HG02678 (cell line): ENCODE measurements at regions not wholly inside any gene's neighbourhood (a gene's known extent, or its start where the extent isn't known, plus 50 kb on each side); places are given as distances from the start of the nearest gene placed in this dataset.

Experiments
- ATAC-seq: cut with Tn5 transposase; IDR thresholded peaks from one replicate; pipeline ENCODE4 v1.9.1; 2021; ENCODE audit warnings: mild to moderate bottlenecking, moderate library complexity; ENCODE audit not compliant: unreplicated experiment

DNA sequence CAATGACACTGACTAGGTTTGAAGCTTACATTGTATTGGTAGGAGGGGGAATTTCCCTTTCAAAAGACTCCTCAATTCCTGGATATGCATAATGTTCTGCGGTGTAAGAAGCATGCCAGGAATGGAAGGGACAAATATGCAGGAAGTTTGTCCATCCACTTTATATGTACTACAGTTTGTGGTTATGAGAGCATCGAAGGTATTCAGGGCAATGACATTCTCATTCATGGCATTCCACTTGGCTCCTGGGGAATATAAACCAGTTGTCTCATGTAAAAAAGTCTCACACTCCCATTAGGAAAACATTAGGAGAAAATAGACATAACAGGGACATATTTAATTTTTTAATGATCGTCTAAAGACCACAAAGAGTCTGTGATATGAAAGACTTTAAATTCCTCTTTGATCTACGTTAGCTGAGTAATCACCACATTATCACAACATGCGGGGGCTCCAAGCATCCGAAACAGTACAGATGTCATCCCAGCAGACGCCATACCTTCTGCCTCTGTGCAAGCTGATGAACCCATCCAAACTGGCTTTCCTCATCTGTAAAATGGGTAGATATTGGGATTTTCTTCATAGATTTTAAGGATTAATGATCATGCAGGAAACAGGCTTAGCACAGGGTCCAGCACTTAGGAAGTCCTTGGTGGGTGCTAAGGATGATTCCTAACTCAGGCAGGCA lies 675.3 kb downstream of the INHBA start:
- ATAC-seq: no peak

GRCh38 chr7:41024126-41024525 lies 678.8 kb downstream of the INHBA start:
- ATAC-seq: no peak

- ATAC-seq: no peak
Observed at GRCh38 chr7:41020056-41020455, 682.8 kb downstream of the INHBA start.

GRCh38 chr7:41013117-41013516 lies 689.8 kb downstream of the INHBA start:
- ATAC-seq: no peak

DNA sequence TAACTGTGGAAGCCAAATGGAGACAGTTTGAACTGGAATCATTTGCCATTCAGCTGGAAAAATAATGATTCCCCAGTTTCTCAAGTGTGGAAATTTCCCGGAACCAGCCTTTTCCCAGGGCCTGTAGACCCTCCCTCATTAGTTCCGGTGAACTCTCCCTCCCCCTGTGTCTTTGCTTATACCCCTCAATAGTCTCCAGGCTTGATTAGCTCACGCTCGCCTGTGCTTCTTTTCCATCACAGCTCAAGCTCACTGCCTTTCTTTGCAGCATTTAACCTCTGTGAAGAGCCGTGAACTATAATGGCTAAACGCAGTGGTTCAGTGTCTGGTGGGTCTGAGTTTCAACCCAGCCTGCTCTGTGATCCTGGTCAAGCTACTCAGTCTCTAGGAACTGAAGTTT lies 690.8 kb downstream of the INHBA start:
- no peak for ATAC-seq

GRCh38 chr7:41010967-41011366 lies 691.9 kb downstream of the INHBA start:
- no peak for ATAC-seq

GRCh38 chr7:41010418-41010817 lies 692.5 kb downstream of the INHBA start:
- no peak for ATAC-seq

DNA sequence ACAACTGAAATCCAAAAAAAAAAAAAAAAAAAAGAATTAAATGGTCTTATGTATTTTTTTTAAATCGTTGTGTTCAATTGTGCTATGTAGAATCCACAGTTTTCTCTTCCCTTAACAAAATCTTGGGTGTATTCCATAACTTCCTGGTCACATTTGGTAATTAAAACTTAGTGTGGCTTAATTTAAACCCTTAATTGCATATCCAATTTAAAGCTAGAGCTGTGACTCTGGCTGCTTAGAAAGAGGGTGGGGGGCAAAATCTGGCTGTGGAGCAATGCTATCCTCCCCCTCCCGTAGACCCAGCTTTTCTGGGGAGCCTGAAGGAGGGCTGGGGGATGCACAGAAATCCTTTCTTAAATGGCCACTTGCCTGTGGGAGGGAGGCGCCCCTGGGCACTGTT lies 695.1 kb downstream of the INHBA start:
- no peak for ATAC-seq

DNA sequence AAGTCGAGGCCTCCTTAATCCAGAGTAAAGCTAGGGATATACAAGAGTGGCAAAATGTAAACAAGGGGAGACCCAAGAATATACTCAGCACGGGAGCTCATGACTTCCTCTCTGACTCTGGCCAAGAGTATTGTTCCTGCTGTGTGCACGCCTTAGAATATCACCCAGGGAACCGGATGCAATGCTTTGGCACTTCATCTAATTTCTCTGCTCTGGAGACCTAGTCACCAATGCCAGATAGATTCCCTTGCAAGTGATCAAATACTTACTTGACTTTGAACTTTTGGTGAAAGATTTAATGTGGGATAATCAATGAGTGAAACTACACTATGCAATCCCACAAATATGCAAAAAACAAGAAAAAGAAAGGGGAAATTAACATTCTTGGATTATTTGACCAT lies 695.5 kb downstream of the INHBA start:
- no peak for ATAC-seq

- no peak for ATAC-seq
Observed at GRCh38 chr7:41006306-41006995, 696.4 kb downstream of the INHBA start.

DNA sequence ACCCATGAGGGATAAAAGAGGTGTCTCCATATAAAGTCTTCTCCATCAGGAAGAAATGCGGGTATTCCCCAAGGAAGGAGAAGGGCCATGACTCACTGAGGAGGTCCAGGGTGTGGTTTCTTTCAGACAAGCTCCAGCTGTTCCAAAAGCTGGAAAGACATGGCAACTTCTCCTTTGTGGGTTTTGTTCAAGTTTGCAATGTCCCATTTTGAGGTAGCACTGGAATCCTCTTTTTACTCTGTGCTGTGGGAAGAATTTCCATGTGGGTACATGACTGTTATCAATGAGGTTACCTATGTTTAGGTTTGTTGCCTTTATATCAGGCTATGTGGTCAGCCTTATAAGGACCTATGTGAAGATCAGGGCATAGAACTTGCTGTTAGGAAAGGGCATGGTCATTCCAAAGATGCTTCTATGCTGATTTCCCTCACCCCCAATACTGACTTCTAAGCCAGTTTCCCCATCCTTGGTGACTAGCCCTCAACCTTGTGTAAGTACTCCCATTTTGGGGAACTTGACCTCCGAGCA lies 697.5 kb downstream of the INHBA start:
- no peak for ATAC-seq

DNA sequence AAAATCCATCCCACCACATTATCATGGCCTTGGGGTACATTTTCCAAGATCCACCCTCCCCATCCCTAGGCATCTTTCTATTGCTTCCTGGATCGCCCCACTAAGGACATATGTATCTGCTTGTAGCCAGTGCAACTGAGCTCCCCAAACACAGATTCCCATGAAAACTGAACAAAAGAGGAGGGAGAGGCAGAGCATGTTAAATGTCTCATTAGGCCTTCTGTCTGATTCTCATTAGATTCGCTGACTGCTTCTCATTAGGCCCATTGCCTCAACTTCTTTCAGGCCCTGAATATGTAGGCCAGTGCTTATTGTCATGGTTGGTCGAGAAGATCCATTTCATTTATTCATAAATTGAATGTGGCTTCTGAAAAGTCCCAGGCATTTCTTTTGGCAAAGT lies 698.9 kb downstream of the INHBA start:
- ATAC-seq: no peak

DNA sequence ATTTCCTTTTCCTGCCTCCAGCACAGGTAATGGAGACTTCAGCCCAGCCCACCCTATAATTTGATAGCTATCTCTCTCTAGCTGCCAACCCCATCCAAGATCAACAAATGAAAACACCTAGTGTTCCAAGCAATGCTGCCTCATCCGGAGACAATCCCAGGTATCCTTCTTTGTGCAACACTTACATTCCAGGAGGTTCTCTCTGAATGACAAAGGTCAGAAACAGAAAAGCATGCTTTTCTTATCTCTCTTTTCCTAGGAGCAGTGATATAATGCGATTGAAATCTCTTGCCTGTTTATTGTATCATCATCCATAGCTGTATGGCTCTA lies 699.3 kb downstream of the INHBA start:
- ATAC-seq: no peak

DNA sequence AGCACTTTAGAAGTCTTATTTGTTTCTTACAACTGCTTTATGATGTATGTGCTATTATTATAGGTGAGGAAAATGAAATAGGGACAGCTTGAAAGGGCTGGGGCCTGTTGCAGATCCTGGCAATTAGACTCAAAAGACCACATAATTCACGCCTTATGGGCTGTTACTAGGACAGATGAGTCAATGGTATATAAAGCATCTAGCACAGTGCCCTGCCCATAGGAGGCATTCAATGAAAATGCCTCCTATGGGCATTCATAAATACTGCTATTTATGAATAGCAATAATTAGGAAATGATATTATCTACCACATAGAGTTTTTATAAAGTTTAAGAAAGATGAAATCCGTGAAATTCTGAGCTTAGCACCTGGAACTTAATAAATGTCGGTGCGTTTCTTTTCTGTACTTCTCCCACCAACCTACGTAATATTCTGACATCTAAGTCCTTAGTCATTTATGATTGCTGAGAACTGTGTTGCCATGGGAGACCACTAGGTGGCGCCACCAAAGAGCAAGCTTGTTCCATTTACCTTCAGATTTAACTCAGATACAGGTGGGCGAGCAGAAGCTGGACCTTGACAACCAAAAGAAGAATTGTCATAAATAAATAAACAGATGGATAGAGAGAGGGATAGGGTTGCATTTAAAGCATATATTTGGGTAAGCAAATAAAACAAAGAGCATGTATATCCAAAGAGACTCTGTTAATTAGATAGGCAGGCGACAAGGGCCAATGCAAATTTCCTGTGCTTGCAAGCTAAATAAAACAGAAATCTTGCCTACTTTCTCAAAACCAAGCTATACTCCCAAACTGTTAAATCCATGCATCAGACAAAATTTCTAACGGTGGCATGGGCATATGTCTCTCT lies 699.9 kb downstream of the INHBA start:
- ATAC-seq: peak; percentile 62

DNA sequence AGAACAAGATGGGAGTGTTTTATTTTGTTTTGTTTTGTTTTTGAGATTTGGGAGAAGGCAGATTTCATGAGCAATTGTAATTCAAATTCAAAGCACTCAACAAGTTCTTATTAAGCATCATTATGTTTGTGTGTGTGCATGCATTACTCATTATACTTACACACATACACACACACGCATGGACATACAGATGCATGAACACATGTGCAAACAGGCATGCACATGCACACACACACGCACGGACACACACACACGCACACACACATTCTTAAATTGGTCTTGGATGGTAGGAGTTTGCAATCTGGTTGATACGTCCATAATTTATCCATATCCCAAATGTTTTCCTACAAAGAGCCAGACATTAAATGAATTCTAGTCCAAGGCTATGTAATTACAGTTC lies 702.8 kb downstream of the INHBA start:
- no peak for ATAC-seq

DNA sequence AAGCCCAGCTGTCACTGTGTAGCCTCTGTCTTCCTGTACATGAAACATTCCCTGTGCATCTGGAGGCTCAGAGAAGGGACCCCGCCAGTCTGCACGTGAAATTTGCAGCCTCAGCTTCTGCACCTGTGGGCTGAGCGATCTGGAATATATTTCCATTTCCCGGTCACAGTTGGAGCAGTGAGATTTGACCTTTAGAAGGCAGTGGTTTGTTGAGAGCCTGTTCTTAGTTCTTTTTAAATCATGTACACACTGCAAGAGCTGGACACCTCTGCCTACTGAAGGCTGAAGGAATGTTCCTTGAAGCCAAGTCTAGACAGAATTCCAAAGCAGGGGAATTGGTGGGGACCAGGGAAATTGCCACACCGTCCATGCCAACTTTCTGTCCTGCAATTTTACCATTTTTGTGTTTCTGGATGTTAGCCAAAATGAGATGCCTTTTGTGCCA lies 706.6 kb downstream of the INHBA start:
- ATAC-seq: no peak

DNA sequence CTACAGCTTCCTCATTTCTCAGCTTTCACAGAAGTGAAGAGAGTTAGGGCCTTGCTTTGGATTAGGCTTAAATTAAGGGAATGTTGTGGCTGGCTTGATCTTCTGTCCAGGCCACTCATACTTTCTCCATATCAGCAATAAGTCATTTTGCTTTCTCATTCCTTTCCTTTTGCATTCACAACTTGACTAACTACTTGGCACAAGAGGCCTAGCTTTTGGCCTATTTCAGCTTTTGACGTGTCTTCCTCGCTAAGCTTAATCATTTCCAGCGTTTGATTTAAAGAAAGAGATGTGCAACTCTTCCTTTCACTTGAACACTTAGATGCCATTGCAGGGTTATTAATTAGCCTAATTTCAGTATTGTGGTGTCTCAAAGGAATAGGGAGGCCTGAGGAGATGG lies 712.0 kb downstream of the INHBA start:
- no peak for ATAC-seq

GRCh38 chr7:40987571-40987970 lies 715.3 kb downstream of the INHBA start:
- no peak for ATAC-seq

DNA sequence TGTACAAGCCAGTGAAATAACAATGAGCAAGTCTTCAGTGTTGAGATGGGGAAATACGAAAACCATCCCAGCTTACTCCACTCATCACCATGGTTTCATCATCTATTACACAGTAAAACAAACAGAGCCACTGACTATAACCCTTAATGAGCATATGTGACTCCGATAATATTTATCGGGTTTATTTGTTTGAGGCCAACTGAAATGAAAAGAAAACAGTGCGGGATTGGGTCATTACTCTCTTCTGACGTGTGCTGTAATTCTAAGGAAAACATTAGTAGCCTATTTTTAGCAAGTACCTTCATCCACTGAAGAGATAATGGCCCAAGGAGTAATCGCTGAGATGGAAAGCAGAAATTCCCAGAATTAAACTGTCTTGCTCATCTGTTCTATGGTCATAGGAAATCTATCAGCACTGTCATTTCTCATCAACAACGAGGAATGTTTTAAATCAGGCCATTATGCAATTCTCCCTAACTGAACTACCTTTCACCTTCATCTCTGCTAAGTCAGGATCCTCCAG lies 716.5 kb downstream of the INHBA start:
- ATAC-seq: no peak

DNA sequence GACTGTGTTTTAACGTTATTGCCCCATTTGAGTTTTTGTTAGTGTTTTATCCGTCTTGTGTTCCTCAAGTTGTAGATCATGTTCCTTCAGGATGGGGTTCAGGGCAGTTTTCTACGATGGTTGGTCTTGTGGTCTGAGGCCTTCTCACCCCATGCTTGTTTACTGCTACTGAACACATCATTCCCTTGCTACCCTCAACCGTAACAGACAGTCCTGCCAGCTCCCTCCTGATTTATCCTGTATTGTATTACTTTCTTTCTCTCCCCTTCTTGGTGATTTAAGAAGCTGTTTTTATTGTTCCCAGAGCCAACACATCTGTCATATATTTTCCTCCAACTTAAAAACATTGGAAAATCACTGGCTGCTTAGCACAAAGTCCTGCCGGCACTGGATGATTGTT lies 719.8 kb downstream of the INHBA start:
- ATAC-seq: no peak

GRCh38 chr7:40979296-40979695 lies 723.6 kb downstream of the INHBA start:
- no peak for ATAC-seq
